ENCODE measurements at regions not wholly inside any gene's neighbourhood (a gene's known extent, or its start where the extent isn't known, plus 50 kb on each side); places are given as distances from the start of the nearest gene placed in this dataset.

GRCh38 chr10:36038316-36038955 lies 396.3 kb upstream of the FZD8 start:
- no peak for TF ChIP-seq CTCF (conservative IDR thresholded peaks at IDR 0.05)
- no peak for TF ChIP-seq ZFX (IDR thresholded peaks at IDR 0.05)
- H3K27ac ChIP-seq = no peak overlapping the region

- no peak overlapping the region for H3K27ac ChIP-seq
- TF ChIP-seq CTCF (conservative IDR thresholded peaks at IDR 0.05) = no peak
- no peak for TF ChIP-seq ZFX (IDR thresholded peaks at IDR 0.05)
Observed at GRCh38 chr10:36036137-36036536, 394.0 kb upstream of the FZD8 start.

GRCh38 chr10:36033808-36034207 lies 391.7 kb upstream of the FZD8 start:
- H3K27ac ChIP-seq = no peak overlapping the region
- TF ChIP-seq ZFX (IDR thresholded peaks at IDR 0.05) (no peak), CTCF (conservative IDR thresholded peaks at IDR 0.05) (no peak)

GRCh38 chr10:36030516-36030915 lies 388.4 kb upstream of the FZD8 start:
- H3K27ac ChIP-seq = no peak overlapping the region
- TF ChIP-seq ZFX (IDR thresholded peaks at IDR 0.05) = no peak
- TF ChIP-seq CTCF (conservative IDR thresholded peaks at IDR 0.05) = no peak

GRCh38 chr10:36026656-36027390 lies 384.7 kb upstream of the FZD8 start:
- H3K27ac ChIP-seq = no peak overlapping the region
- TF ChIP-seq CTCF (conservative IDR thresholded peaks at IDR 0.05) (no peak), ZFX (IDR thresholded peaks at IDR 0.05) (no peak)

GRCh38 chr10:36026081-36026480 lies 384.0 kb upstream of the FZD8 start:
- TF ChIP-seq CTCF (conservative IDR thresholded peaks at IDR 0.05) = no peak
- TF ChIP-seq ZFX (IDR thresholded peaks at IDR 0.05) = no peak
- no peak overlapping the region for H3K27ac ChIP-seq

- TF ChIP-seq ZFX (IDR thresholded peaks at IDR 0.05) = no peak
- no peak for TF ChIP-seq CTCF (conservative IDR thresholded peaks at IDR 0.05)
Observed at GRCh38 chr10:36023939-36024338, 381.8 kb upstream of the FZD8 start.

More at GRCh38 chr10:36023939-36024338, 381.8 kb upstream of the FZD8 start:
- no peak overlapping the region for H3K27ac ChIP-seq

All from C4-2B (cell line).